C1 segment of cervical spinal cord (tissue), 14 donors: ENCODE measurements at regions not wholly inside any gene's neighbourhood (a gene's known extent, or its start where the extent isn't known, plus 50 kb on each side); places are given as distances from the start of the nearest gene placed in this dataset.

Experiments used
- DNase-seq, 14 donors: peaks; one replicate each; lab custom pipeline; 2025; lab: John Stamatoyannopoulos, UW

GRCh38 chr4:122305853-122306252 is 73.0 kb upstream of the ADAD1 start:
- DNase-seq, result no peak

DNA sequence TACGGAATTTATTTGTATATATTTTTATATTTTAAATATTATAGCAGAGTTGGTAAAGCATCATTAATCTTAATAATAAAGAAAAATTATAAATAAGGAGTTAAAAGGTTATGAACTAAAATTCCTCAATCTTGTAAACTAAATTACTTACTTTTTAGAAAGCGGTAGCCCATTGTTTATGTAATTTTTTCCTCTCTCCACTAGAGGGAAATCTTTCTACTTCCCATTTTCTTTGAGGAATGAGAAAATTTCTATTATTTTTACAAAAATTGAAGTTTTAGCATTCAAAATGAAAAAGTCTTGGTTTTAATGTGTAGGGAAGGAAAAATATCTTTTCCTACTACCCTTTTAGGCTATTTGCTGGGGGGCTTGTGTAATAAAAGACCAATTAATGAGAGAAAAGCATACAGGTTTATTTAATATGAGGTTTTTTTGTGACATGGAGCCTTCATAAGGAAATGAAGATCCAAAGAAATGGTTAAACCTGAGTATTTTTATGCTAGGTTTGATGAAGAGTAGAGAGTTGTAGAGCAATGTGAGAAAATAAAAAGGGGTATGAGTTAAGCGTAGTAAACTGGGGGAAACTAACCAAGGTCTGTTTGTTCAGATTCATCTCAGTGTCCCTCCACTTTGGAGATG is 68.7 kb upstream of the ADAD1 start:
- DNase-seq, result no peak

DNA sequence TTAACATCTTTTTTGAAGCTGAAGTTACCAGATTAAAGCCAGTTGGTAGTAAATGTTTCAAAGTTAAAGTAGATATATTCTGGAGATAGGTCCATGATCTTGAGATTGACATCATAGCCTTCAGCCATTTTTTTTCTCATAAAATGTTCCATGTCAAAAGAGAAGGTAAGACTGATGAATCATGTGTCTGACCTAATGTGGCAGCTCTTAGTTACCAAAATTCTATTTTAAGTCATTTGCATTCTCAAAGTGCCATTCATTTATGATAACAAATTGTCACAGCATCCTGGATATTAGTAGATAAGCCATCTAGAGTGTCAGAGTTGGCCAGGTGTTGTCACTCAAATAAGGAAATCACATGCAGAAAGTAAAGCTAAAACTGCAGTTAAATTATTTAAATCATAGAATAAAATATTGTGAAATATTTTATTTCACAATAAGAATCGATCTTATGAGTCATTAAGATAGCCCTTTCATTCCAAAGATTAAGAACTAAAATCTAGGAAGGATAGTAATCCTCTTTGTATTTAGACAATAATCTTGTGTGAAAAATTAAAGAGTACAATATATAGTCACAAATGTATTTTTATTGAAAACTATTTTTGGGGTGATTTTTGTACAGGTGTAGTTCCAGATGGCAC is 65.7 kb upstream of the ADAD1 start:
- no peak for DNase-seq

DNA sequence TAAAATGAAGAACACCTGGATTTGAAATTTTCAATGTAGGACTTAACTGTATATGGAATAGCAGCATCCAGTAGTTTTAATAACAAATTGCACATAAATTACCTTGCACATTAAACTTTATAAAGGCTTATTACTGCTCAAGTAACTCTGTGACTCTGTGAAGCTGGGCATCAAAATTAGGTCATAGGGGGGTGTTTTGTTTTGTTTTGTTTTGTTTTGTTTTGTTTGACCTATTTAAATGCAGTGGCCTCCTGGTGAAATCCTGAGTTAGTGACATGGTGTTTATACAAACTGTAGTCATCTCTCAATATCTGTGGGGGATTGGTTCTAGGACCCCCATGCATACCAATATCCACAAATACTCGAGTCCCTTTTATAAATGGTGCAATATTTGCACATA is 51.9 kb upstream of the ADAD1 start:
- DNase-seq, result no peak

DNA sequence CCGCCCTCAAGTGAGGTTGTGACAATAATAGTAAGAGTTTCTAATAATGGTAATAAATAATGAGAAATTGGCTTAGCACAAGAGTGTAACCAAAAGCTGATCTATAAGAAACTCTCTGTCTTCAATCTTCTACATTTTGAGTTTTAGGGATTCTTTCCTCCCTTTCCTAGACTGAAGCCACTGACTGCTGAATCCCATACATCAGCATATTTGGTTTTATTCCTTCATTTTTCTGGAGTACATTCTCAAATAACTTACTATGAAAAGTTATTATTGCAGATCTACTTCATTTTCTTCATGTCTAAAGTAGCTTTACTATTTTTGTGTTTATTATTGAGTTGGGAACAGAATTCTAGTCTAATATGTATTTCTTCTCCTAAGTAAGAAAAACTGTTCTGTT is 49.9 kb upstream of the ADAD1 start:
- no peak for DNase-seq
